Panc1 (cell line): ENCODE measurements at regions not wholly inside any gene's neighbourhood (a gene's known extent, or its start where the extent isn't known, plus 50 kb on each side); places are given as distances from the start of the nearest gene placed in this dataset.

Source experiments
- CTCF ChIP-seq: fragments of 450-650 bp; IDR thresholded peaks from 2 replicates; pipeline ENCODE4 v1.5.1; 2017; ENCODE audit warnings: mild to moderate bottlenecking
- POLR2AphosphoS5 ChIP-seq: IDR thresholded peaks from 2 replicates; pipeline ENCODE4 v1.6.1; 2012; ENCODE audit warnings: mild to moderate bottlenecking, low read depth, low read length, moderate library complexity
- TCF7L2 ChIP-seq: IDR thresholded peaks from 2 replicates; pipeline ENCODE4 v1.6.1; 2011; ENCODE audit warnings: mild to moderate bottlenecking, low read depth, low read length, inconsistent platforms

GRCh38 chr6:68054756-68055155 is 580.3 kb upstream of the ADGRB3 start:
- TF ChIP-seq CTCF, result no peak
- no peak for TF ChIP-seq TCF7L2
- no peak for TF ChIP-seq POLR2AphosphoS5
